ENCODE measurements at regions not wholly inside any gene's neighbourhood (a gene's known extent, or its start where the extent isn't known, plus 50 kb on each side); places are given as distances from the start of the nearest gene placed in this dataset.

GRCh38 chr3:110734524-110734923 lies 337.1 kb upstream of the NECTIN3 start:
- Histone ChIP-seq H3K27me3 (ENCODE audit: insufficient read depth, poor library complexity, severe bottlenecking) (no peaks in the 10 kb centered on the region), H3K27ac (replicated peaks) (no peak overlapping the region), H3K4me3 (replicated peaks; ENCODE audit: insufficient read depth, low read length) (no peak overlapping the region)
- no peak for DNase-seq (ENCODE audit: low read depth in 1 of 2, low spot score in 1 of 2)
- TF ChIP-seq GABPA (IDR thresholded peaks at IDR 0.05; ENCODE audit: low read depth) (no peak), POLR2AphosphoS5 (IDR thresholded peaks at IDR 0.05; ENCODE audit: low read depth) (no peak), CTCF (IDR thresholded peaks at IDR 0.05; ENCODE audit: insufficient read depth, low read length) (no peak), SPI1 (IDR thresholded peaks at IDR 0.05; ENCODE audit: borderline replicate concordance, low read depth) (no peak), REST (IDR thresholded peaks at IDR 0.05; ENCODE audit: insufficient replicate concordance, low read depth) (no peak)

DNA sequence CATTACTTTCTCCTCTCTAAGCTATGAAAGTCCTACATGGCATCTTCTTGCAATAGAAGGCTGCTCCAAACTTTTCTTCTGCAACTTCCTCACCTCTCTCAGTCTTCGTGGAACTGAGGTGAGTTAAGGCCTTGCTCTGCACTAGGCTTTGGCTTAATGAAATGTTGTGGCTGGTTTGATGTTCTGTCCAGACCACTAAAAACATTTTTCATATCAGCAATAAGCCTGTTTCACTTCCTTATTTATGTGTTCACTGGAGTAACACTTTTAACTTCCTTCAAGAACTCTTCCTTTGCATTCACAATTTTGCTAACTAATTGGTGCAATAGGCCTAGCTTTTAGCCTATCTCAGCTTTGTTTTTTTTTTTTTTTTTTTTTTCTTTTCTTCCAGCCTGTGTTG lies 335.3 kb upstream of the NECTIN3 start:
- Histone ChIP-seq H3K27me3 (ENCODE audit: insufficient read depth, poor library complexity, severe bottlenecking) (no peaks in the 10 kb centered on the region), H3K4me3 (replicated peaks; ENCODE audit: insufficient read depth, low read length) (no peak overlapping the region), H3K27ac (replicated peaks) (no peak overlapping the region)
- peak in 1 of 2 experiments; percentile 2 for DNase-seq (ENCODE audit: low read depth in 1 of 2, low spot score in 1 of 2)
- TF ChIP-seq CTCF (IDR thresholded peaks at IDR 0.05; ENCODE audit: insufficient read depth, low read length) (no peak), GABPA (IDR thresholded peaks at IDR 0.05; ENCODE audit: low read depth) (no peak), SPI1 (IDR thresholded peaks at IDR 0.05; ENCODE audit: borderline replicate concordance, low read depth) (peak; percentile 55; the same call in 1 of the 2 replicates), REST (IDR thresholded peaks at IDR 0.05; ENCODE audit: insufficient replicate concordance, low read depth) (no peak), POLR2AphosphoS5 (IDR thresholded peaks at IDR 0.05; ENCODE audit: low read depth) (no peak)

DNA sequence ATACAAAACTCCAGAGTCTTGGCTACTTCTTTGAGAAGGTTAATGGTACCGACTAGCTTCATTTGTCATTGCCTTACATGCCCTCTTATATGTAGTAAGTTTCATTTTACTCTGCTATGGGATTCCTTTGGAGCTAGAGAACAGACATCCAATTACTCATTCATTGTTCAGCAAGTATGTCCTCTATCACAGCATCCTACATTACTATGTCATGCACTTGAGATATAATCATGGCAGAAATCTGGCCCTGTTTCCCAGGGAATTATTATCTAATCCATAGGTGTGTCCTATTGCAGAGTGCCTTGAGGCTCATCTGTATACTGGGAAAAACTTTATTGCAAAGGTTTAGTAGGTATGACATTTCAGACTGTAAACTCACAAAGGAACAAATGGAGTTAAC lies 333.1 kb upstream of the NECTIN3 start:
- no peaks in the 10 kb centered on the region for H3K27me3 ChIP-seq (ENCODE audit: insufficient read depth, poor library complexity, severe bottlenecking)
- TF ChIP-seq GABPA (IDR thresholded peaks at IDR 0.05; ENCODE audit: low read depth) (no peak), CTCF (IDR thresholded peaks at IDR 0.05; ENCODE audit: insufficient read depth, low read length) (no peak), SPI1 (IDR thresholded peaks at IDR 0.05; ENCODE audit: borderline replicate concordance, low read depth) (no peak), POLR2AphosphoS5 (IDR thresholded peaks at IDR 0.05; ENCODE audit: low read depth) (no peak), REST (IDR thresholded peaks at IDR 0.05; ENCODE audit: insufficient replicate concordance, low read depth) (no peak)
- no peak overlapping the region for H3K27ac ChIP-seq (replicated peaks)
- H3K4me3 ChIP-seq (replicated peaks; ENCODE audit: insufficient read depth, low read length), result no peak overlapping the region
- DNase-seq (ENCODE audit: low read depth in 1 of 2, low spot score in 1 of 2), result no peak
